Endodermal cell (in vitro differentiated cells): ENCODE measurements at regions not wholly inside any gene's neighbourhood (a gene's known extent, or its start where the extent isn't known, plus 50 kb on each side); places are given as distances from the start of the nearest gene placed in this dataset.
A peak's percentile ranks its signal among the peaks of the same experiment; 100 is the strongest.
"Not testable (repeated sequence)": the region's sequence is repeated elsewhere in the genome, so short reads cannot be mapped to it uniquely, and the experiment has no call there.

Experiments used
- DNase-seq: peaks from one replicate; pipeline ENCODE4 v3.0.0-alpha.2; 2017
- H3K27ac ChIP-seq: 2 replicates; pipeline ENCODE4 v1.5.1; 2013; ENCODE audit warnings: mild to moderate bottlenecking, low read depth, low read length, moderate library complexity
- H3K27me3 ChIP-seq: 2 replicates; pipeline ENCODE4 v1.6.1; 2013; ENCODE audit warnings: mild to moderate bottlenecking, low read length, moderate library complexity; ENCODE audit not compliant: insufficient read depth, control insufficient read depth, poor library complexity, severe bottlenecking
- H3K36me3 ChIP-seq: 2 replicates; pipeline ENCODE4 v1.7.0; 2013; ENCODE audit warnings: mild to moderate bottlenecking, low read length, moderate library complexity; ENCODE audit not compliant: control insufficient read depth, insufficient read depth
- H3K4me1 ChIP-seq: one replicate; pipeline ENCODE4 v1.7.0; 2013; ENCODE audit warnings: low read length; ENCODE audit not compliant: control insufficient read depth, insufficient read depth
- H3K4me3 ChIP-seq: 2 replicates; pipeline ENCODE4 v1.5.1; 2013; ENCODE audit warnings: mild to moderate bottlenecking, low read length, moderate library complexity
- H3K9ac ChIP-seq: 2 replicates; pipeline ENCODE4 v1.6.1; 2013; ENCODE audit warnings: mild to moderate bottlenecking, low read length, moderate library complexity; ENCODE audit not compliant: poor library complexity, severe bottlenecking; ENCODE audit errors: extremely low read depth
- H3K9me3 ChIP-seq: 2 replicates; pipeline ENCODE4 v1.6.1; 2013; ENCODE audit warnings: mild to moderate bottlenecking, low read length, moderate library complexity; ENCODE audit not compliant: control insufficient read depth
- H3K27ac Mint-ChIP-seq: 2 replicates; pipeline ENCODE4 v1.8.0; 2020; ENCODE audit warnings: mixed read lengths
- H3K27me3 Mint-ChIP-seq: 2 replicates; pipeline ENCODE4 v1.8.0; 2021; ENCODE audit warnings: mild to moderate bottlenecking, mixed read lengths; ENCODE audit not compliant: insufficient read depth
- H3K36me3 Mint-ChIP-seq: 2 replicates; pipeline ENCODE4 v1.8.0; 2020; ENCODE audit warnings: low read depth, mixed read lengths
- H3K4me1 Mint-ChIP-seq: 2 replicates; pipeline ENCODE4 v1.8.0; 2020; ENCODE audit warnings: mixed read lengths
- H3K4me3 Mint-ChIP-seq: 2 replicates; pipeline ENCODE4 v1.8.0; 2020; ENCODE audit warnings: mild to moderate bottlenecking, moderate library complexity, mixed read lengths
- H3K9me3 Mint-ChIP-seq: 2 replicates; pipeline ENCODE4 v1.8.0; 2020; ENCODE audit warnings: mild to moderate bottlenecking, mixed read lengths
- WGBS, 2 experiments: methylation state at CpG; one replicate each; pipeline versions ENCODE4 v1.1.5 to v1.1.7; 2013; ENCODE audit warnings: missing lambda C conversion rate in 2 of 2, mixed read lengths in 1 of 2; ENCODE audit not compliant: insufficient coverage in 1 of 2, insufficient read length in 1 of 2; 5-methylcytosine and 5-hydroxymethylcytosine counted together
- TF ChIP-seq, protein P1 (sequence below): fragments of 200-600 bp; sonication (generic); conservative IDR thresholded peaks from 2 replicates; pipeline ENCODE4 v1.5.0; 2021; ENCODE audit warnings: antibody characterized with exemption, mild to moderate bottlenecking

DNA sequence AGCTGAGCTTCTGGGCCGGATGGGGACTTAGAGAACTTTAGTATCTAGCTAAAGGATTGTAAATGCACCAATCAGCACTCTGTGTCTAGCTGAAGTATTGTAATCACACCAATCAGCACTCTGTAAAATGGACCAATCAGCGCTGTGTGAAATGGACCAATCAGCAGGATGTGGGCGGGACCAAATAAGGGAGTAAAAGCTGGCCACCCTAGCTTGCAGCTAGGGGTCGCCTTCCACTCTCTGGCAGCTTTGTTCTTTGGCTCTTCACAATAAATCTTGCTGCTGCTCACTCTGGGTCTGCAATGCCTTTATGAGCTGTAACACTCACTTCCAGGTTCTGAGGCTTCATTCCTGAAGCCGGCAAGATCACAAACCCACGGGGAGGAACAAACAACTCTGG lies 354.0 kb downstream of the PRR16 start:
- no peaks in the 10 kb centered on the region for H3K27me3 ChIP-seq
- no peak for DNase-seq
- Mint-ChIP-seq H3K4me3 (no peak overlapping the region), H3K36me3 (no peaks in the 10 kb centered on the region), H3K4me1 (no peaks in the 10 kb centered on the region), H3K9me3 (no peaks in the 10 kb centered on the region), H3K27me3 (no peaks in the 10 kb centered on the region), H3K27ac (no peak overlapping the region)
- H3K4me3 ChIP-seq = no peak overlapping the region
- no peak overlapping the region for H3K27ac ChIP-seq
- no peaks in the 10 kb centered on the region for H3K4me1 ChIP-seq
- no peak overlapping the region for H3K9ac ChIP-seq
- TF ChIP-seq, protein P1, sequence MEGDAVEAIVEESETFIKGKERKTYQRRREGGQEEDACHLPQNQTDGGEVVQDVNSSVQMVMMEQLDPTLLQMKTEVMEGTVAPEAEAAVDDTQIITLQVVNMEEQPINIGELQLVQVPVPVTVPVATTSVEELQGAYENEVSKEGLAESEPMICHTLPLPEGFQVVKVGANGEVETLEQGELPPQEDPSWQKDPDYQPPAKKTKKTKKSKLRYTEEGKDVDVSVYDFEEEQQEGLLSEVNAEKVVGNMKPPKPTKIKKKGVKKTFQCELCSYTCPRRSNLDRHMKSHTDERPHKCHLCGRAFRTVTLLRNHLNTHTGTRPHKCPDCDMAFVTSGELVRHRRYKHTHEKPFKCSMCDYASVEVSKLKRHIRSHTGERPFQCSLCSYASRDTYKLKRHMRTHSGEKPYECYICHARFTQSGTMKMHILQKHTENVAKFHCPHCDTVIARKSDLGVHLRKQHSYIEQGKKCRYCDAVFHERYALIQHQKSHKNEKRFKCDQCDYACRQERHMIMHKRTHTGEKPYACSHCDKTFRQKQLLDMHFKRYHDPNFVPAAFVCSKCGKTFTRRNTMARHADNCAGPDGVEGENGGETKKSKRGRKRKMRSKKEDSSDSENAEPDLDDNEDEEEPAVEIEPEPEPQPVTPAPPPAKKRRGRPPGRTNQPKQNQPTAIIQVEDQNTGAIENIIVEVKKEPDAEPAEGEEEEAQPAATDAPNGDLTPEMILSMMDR = peak; percentile 34
- WGBS, 2 experiments = 95 to 96% methylated on average over 5 to 6 of the region's 6 CpGs
- no peaks in the 10 kb centered on the region for H3K36me3 ChIP-seq
- peaks cover 6% of the 10 kb centered on the region for H3K9me3 ChIP-seq

DNA sequence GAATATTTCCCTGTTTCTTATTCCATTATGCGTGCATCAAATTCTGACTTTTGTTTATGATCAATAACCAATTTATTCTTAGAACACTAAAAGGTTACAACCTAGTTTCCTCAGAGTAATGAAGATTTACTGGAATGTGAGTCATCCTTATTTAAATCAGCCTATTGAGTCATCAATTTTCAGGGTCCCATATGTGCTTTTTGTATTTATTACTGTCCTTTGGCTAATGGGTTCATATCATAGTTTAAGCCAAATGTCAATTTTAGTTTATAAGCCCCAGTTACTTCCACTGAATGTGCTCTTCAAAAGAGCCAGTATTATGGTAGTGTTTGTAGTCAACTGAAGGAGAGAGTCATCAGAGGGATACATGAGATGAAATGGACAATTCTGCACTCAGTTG lies 359.2 kb downstream of the PRR16 start:
- WGBS, 2 experiments = 100% methylated on average over 1 of the region's 1 CpG; no CpG with 5 or more reads in 1 of the 2 experiments

DNA sequence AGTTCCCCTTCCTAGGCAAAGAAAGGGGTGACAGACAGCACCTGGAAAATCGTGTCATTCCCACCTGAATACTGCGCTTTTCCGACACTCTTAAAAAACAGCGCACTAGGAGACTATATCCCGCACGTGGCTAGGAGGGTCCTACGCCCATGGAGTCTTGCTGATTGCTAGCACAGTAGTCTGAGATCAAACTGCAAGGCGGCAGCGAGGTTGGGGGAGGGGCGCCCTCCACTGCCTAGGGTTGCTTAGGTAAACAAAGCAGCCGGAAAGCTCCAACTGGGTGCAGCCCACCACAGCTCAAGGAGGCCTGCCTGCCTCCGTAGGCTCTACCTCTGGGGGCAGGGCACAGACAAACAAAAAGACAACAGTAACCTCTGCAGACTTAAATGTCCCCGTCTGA lies 367.5 kb downstream of the PRR16 start:
- H3K9me3 Mint-ChIP-seq = peaks cover 18% of the 10 kb centered on the region
- not testable (repeated sequence) for H3K4me3 Mint-ChIP-seq, H3K9ac ChIP-seq, H3K27ac Mint-ChIP-seq, H3K9me3 ChIP-seq, H3K4me1 ChIP-seq, H3K4me3 ChIP-seq, H3K27me3 ChIP-seq, H3K27ac ChIP-seq, DNase-seq, H3K36me3 ChIP-seq, H3K27me3 Mint-ChIP-seq, H3K36me3 Mint-ChIP-seq, H3K4me1 Mint-ChIP-seq
- WGBS, 2 experiments = 87% methylated on average over 10 to 12 of the region's 13 CpGs

More for the DNA sequence above, 359.2 kb downstream of the PRR16 start:
- TF ChIP-seq, protein P1 = no peak
- H3K27ac Mint-ChIP-seq = no peak overlapping the region
- no peaks in the 10 kb centered on the region for H3K4me1 Mint-ChIP-seq
- Histone ChIP-seq H3K27ac (no peak overlapping the region), H3K9me3 (no peaks in the 10 kb centered on the region), H3K27me3 (no peaks in the 10 kb centered on the region), H3K4me3 (no peak overlapping the region), H3K36me3 (no peaks in the 10 kb centered on the region), H3K9ac (no peak overlapping the region), H3K4me1 (no peaks in the 10 kb centered on the region)
- no peaks in the 10 kb centered on the region for H3K9me3 Mint-ChIP-seq
- H3K36me3 Mint-ChIP-seq = no peaks in the 10 kb centered on the region
- H3K27me3 Mint-ChIP-seq = no peaks in the 10 kb centered on the region
- H3K4me3 Mint-ChIP-seq = no peak overlapping the region
- no peak for DNase-seq

DNA sequence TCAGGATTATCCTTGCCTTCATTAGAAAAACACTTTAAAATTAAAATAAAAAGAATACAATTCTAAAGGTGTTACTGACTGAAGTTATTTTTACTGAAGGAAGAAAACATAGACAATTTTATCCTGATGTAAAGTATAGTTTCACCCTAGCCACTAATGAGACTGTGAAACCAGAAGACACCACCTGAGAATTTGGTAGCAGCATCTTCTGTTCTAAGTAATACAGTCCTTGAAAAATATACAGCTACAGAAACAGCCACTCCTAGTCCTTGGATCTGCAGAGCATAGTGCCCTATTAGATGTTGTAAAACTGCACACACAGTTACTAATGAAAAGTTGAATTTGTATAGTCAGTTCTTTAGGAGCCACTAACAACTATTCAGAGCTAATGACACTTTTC lies 377.7 kb downstream of the PRR16 start:
- H3K27me3 Mint-ChIP-seq = no peaks in the 10 kb centered on the region
- no peak overlapping the region for H3K9ac ChIP-seq
- no peaks in the 10 kb centered on the region for H3K9me3 Mint-ChIP-seq
- no peak overlapping the region for H3K27ac Mint-ChIP-seq
- H3K36me3 ChIP-seq = no peaks in the 10 kb centered on the region
- no peaks in the 10 kb centered on the region for H3K27me3 ChIP-seq
- H3K4me1 Mint-ChIP-seq = peaks cover 26% of the 10 kb centered on the region
- H3K27ac ChIP-seq = no peak overlapping the region
- DNase-seq = no peak
- TF ChIP-seq, protein P1 = no peak
- H3K4me3 ChIP-seq = no peak overlapping the region
- H3K4me1 ChIP-seq = peaks cover 8% of the 10 kb centered on the region
- no peak overlapping the region for H3K4me3 Mint-ChIP-seq
- H3K36me3 Mint-ChIP-seq = no peaks in the 10 kb centered on the region
- no peaks in the 10 kb centered on the region for H3K9me3 ChIP-seq
